Esophagus squamous epithelium (tissue), 5 donors: ENCODE measurements at regions not wholly inside any gene's neighbourhood (a gene's known extent, or its start where the extent isn't known, plus 50 kb on each side); places are given as distances from the start of the nearest gene placed in this dataset.

ENCODE experiments used
- DNase-seq: peaks from one replicate; lab custom pipeline; 2025; lab: John Stamatoyannopoulos, UW
- H3K27ac ChIP-seq, 4 donors: fragments of 200-600 bp; sonication (generic); one replicate each; pipeline ENCODE4 v1.5.1; 2016 to 2019; ENCODE audit warnings: mild to moderate bottlenecking in 1 of 4
- H3K27me3 ChIP-seq, 4 donors: fragments of 200-600 bp; sonication (generic); 1 replicate in 3 of 4; 2 replicates in 1 of 4; pipeline versions ENCODE4 v1.5.1 to v1.6.0; 2017 to 2021; ENCODE audit warnings: antibody characterized with exemption in 1 of 4
- H3K36me3 ChIP-seq, 3 donors: fragments of 200-600 bp; sonication (generic); one replicate each; pipeline ENCODE4 v1.5.1; 2016 to 2019
- H3K4me1 ChIP-seq, 3 donors: fragments of 200-600 bp; sonication (generic); one replicate each; pipeline ENCODE4 v1.5.1; 2017 to 2019
- H3K4me3 ChIP-seq, 4 donors: fragments of 200-600 bp; sonication (generic); 1 replicate in 3 of 4; 2 replicates in 1 of 4; pipeline ENCODE4 v1.5.1; 2016 to 2019; ENCODE audit warnings: mild to moderate bottlenecking in 2 of 4, moderate library complexity in 1 of 4
- H3K9me3 ChIP-seq, 3 donors: fragments of 200-600 bp; sonication (generic); one replicate each; pipeline ENCODE4 v1.5.1; 2016 to 2019
- POLR2A ChIP-seq, 4 donors: fragments of 450-650 bp; IDR thresholded peaks; one replicate each; pipeline ENCODE4 v1.6.1; 2017; ENCODE audit warnings: antibody characterized with exemption in 4 of 4, mild to moderate bottlenecking in 4 of 4, moderate library complexity in 3 of 4
- WGBS, 2 donors: methylation state at CpG; one replicate each; pipeline ENCODE4 v1.1.5; 2018; 5-methylcytosine and 5-hydroxymethylcytosine counted together
- intact Hi-C: fragments of 100-400 bp; cut with DNase I; formaldehyde crosslinking; loops from one replicate; pipeline ENCODE4 v1.15.0; 2022
- TF ChIP-seq, protein P1 (sequence below), 6 experiments: fragments of 450-650 bp in 4 of 6; fragments of 200-600 bp in 2 of 6; sonication (generic) in 2 of 6; IDR thresholded peaks; one replicate each; pipeline ENCODE4 v1.5.1; 2016 to 2019; ENCODE audit warnings: antibody characterized with exemption in 6 of 6, mild to moderate bottlenecking in 4 of 6, moderate library complexity in 4 of 6
- donor health status: DM: yes; HTN: yes; CAD: no.

DNA sequence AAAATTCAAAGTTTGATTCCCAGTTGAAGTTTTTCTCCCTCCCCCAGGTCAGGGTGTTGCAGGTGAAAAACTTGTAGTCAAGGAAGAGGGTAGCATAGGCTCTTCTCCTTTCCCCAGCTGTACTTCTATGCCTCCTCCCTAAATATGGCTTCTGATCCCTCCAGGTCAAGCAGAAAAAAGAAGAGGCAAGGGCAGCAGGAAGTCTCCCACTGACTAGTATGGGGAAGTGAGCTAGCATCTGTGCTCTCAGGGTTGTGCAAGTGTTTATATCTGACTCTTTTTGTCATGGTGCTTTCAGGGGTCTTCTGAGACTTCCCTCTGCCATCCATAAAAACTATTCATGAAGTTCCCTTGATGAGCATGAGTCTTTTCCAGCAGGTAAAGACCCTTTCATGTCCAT lies 76.0 kb downstream of the ATPSCKMT start:
- intact Hi-C loops: no loop called here
- H3K27ac ChIP-seq: no peak overlapping the region
- TF ChIP-seq, protein P1, sequence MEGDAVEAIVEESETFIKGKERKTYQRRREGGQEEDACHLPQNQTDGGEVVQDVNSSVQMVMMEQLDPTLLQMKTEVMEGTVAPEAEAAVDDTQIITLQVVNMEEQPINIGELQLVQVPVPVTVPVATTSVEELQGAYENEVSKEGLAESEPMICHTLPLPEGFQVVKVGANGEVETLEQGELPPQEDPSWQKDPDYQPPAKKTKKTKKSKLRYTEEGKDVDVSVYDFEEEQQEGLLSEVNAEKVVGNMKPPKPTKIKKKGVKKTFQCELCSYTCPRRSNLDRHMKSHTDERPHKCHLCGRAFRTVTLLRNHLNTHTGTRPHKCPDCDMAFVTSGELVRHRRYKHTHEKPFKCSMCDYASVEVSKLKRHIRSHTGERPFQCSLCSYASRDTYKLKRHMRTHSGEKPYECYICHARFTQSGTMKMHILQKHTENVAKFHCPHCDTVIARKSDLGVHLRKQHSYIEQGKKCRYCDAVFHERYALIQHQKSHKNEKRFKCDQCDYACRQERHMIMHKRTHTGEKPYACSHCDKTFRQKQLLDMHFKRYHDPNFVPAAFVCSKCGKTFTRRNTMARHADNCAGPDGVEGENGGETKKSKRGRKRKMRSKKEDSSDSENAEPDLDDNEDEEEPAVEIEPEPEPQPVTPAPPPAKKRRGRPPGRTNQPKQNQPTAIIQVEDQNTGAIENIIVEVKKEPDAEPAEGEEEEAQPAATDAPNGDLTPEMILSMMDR (IDR thresholded peaks at IDR 0.05): no peak
- no peak for TF ChIP-seq POLR2A (IDR thresholded peaks at IDR 0.05)

GRCh38 chr5:10172247-10172646 lies 77.4 kb downstream of the ATPSCKMT start:
- Histone ChIP-seq H3K9me3 (no peaks in the 10 kb centered on the region), H3K4me1 (no peaks in the 10 kb centered on the region), H3K36me3 (no peaks in the 10 kb centered on the region), H3K4me3 (no peak overlapping the region), H3K27me3 (no peaks in the 10 kb centered on the region), H3K27ac (no peak overlapping the region)
- intact Hi-C loops: no loop called here
- 50 to 59% methylated on average over 1 of the region's 1 CpG for WGBS, 2 donors
- no peak for DNase-seq
- TF ChIP-seq, protein P1 (IDR thresholded peaks at IDR 0.05): no peak
- TF ChIP-seq POLR2A (IDR thresholded peaks at IDR 0.05): no peak

More for the DNA sequence above, 76.0 kb downstream of the ATPSCKMT start:
- no peaks in the 10 kb centered on the region for H3K9me3 ChIP-seq
- H3K36me3 ChIP-seq: no peaks in the 10 kb centered on the region
- H3K4me1 ChIP-seq: no peaks in the 10 kb centered on the region
- H3K27me3 ChIP-seq: no peaks in the 10 kb centered on the region
- no peak for DNase-seq
- no peak overlapping the region for H3K4me3 ChIP-seq

DNA sequence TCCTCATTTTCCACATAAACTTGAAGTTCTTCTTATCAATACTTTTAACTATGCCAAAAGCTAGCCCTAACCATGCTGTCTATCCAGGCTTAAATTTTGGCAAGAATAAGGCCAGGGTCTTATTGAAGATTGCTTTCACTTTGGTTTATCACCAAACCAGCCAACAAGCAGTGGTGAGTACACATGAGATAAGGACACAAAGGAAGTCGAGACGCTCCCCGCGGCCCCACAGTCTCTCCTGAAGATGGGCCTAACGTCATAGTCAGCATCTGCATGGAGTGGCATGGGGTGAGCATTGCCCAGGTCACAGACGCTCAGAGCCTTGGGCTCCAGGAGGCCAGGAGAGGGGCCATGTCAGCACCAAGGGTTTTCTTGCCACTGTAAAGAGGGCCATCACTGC lies 80.3 kb downstream of the ATPSCKMT start:
- H3K4me1 ChIP-seq: no peaks in the 10 kb centered on the region
- no peak for DNase-seq
- H3K36me3 ChIP-seq: no peaks in the 10 kb centered on the region
- 79% methylated on average over 5 of the region's 6 CpGs; no CpG with 5 or more reads in 1 of the 2 donors for WGBS, 2 donors
- no peak overlapping the region for H3K27ac ChIP-seq
- H3K9me3 ChIP-seq: peaks cover 0 to 9% (median 0%) of the 10 kb centered on the region in 3 donors
- intact Hi-C loops: no loop called here
- no peak overlapping the region for H3K4me3 ChIP-seq
- H3K27me3 ChIP-seq: no peaks in the 10 kb centered on the region
- no peak for TF ChIP-seq POLR2A (IDR thresholded peaks at IDR 0.05)
- TF ChIP-seq, protein P1 (IDR thresholded peaks at IDR 0.05): no peak

GRCh38 chr5:10168254-10168653 lies 81.4 kb downstream of the ATPSCKMT start:
- Histone ChIP-seq H3K36me3 (no peaks in the 10 kb centered on the region), H3K4me1 (no peaks in the 10 kb centered on the region), H3K9me3 (peaks cover 0 to 14% (median 0%) of the 10 kb centered on the region in 3 donors), H3K27ac (no peak overlapping the region), H3K4me3 (no peak overlapping the region), H3K27me3 (no peaks in the 10 kb centered on the region)
- DNase-seq: no peak
- 59 to 83% methylated on average over 3 to 6 of the region's 8 CpGs for WGBS, 2 donors
- TF ChIP-seq, protein P1 (IDR thresholded peaks at IDR 0.05): no peak
- no peak for TF ChIP-seq POLR2A (IDR thresholded peaks at IDR 0.05)
- intact Hi-C loops: no loop called here

DNA sequence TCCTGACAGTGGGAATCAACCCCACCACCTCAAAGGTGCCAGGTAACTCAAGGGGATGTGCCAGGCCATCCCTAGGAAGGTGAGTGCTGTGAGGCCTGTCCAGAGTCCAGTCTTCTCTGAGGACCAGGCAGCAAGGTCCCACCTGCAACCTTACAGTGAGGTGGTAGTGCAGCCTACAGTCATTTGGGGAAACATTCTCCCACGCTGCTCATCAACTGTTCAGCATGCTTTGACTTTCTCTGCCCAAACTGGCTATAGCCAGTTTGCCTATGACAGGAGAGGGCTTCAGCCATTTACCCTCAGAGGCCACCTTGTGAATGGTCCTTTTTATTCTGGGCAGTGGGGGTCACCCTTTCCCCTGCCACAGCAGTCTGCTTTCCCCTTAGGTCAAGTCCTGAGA lies 81.9 kb downstream of the ATPSCKMT start:
- Histone ChIP-seq H3K27ac (no peak overlapping the region), H3K4me1 (no peaks in the 10 kb centered on the region), H3K4me3 (no peak overlapping the region), H3K36me3 (no peaks in the 10 kb centered on the region), H3K9me3 (peaks cover 0 to 14% (median 0%) of the 10 kb centered on the region in 3 donors), H3K27me3 (peaks cover 0 to 2% (median 0%) of the 10 kb centered on the region in 4 donors)
- no peak for TF ChIP-seq POLR2A (IDR thresholded peaks at IDR 0.05)
- TF ChIP-seq, protein P1 (IDR thresholded peaks at IDR 0.05): no peak
- intact Hi-C loops: no loop called here
- 71% methylated on average over 1 of the region's 1 CpG; no CpG with 5 or more reads in 1 of the 2 donors for WGBS, 2 donors
- no peak for DNase-seq
